ENCODE measurements at regions not wholly inside any gene's neighbourhood (a gene's known extent, or its start where the extent isn't known, plus 50 kb on each side); places are given as distances from the start of the nearest gene placed in this dataset.

DNA sequence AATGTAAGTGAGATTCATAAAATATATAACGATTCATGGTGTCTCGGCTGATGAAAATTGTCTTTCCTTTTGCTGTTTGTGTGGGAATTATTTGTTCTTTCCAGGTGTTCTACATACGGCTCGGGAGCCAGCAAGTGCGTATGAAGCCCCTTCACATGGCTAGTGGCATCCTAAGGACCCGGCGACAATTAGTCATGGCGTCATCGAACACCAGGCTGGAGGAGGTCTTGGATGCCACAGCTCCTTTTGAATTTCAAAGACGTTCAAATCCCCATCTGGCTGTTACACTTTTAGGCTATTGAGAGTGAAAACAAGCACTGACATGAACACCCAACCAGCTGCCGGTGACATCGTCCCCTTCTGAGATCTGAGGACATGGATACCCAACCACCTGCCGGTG lies 397.7 kb upstream of the TNRC6C start:
- Histone ChIP-seq H3K4ac (replicated peaks; ENCODE audit: insufficient read length, low read depth, low read length) (no peak overlapping the region), H2AK5ac (ENCODE audit: low read depth, low read length) (no peak overlapping the region), H2AFZ (ENCODE audit: low read length) (no peak overlapping the region), H4K5ac (ENCODE audit: insufficient read length, low read depth, low read length) (no peak overlapping the region), H3K9me3 (ENCODE audit: insufficient read depth in 2 of 2, low read depth in 1 of 2, low read length in 1 of 2) (no peaks in the 10 kb centered on the region), H3K4me3 (ENCODE audit: extremely low read depth in 1 of 4, insufficient read depth in 2 of 4, low read depth in 3 of 4, low read length in 4 of 4) (no peak overlapping the region), H3K4me1 (replicated peaks in 1 of 4; ENCODE audit: control insufficient read depth in 3 of 4, insufficient read depth in 4 of 4, low read length in 3 of 4) (0 out of 7 replicates have a peak, but pooled peaks cover 0 to 5% (median 0%) of the 10 kb centered on the region in 4 experiments), H3K4me2 (ENCODE audit: insufficient read depth in 1 of 2, low read depth in 2 of 2, low read length in 2 of 2) (no peak overlapping the region), H4K8ac (ENCODE audit: extremely low read depth, insufficient read depth, low read length) (no peak overlapping the region), H3K79me2 (ENCODE audit: control insufficient read depth in 1 of 2, insufficient read depth in 2 of 2, low read length in 2 of 2) (no peaks in the 10 kb centered on the region), H3K23ac (ENCODE audit: insufficient read length) (no peak overlapping the region), H3K27me3 (replicated peaks in 1 of 4; ENCODE audit: control insufficient read depth in 3 of 4, extremely low read depth in 1 of 4, insufficient read depth in 3 of 4, low read length in 3 of 4) (peaks cover 0 to 4% (median 0%) of the 10 kb centered on the region in 4 experiments; a peak in 1 of 7 replicates), H3K79me1 (ENCODE audit: low read depth, low read length) (no peaks in the 10 kb centered on the region), H2BK120ac (replicated peaks; ENCODE audit: low read depth, low read length) (no peak overlapping the region), H3K9ac (replicated peaks in 1 of 4; ENCODE audit: extremely low read depth in 1 of 4, low read depth in 3 of 4, low read length in 3 of 4) (no peak overlapping the region), H3K27ac (ENCODE audit: low read depth, low read length) (no peak overlapping the region), H2BK5ac (ENCODE audit: low read depth, low read length) (no peak overlapping the region), H2BK12ac (ENCODE audit: low read depth, low read length) (no peak overlapping the region), H3K18ac (ENCODE audit: extremely low read depth, low read length) (no peak overlapping the region), H2BK20ac (ENCODE audit: low read length) (no peak overlapping the region), H3K36me3 (ENCODE audit: control insufficient read depth in 2 of 4, insufficient read depth in 4 of 4, low read length in 3 of 4) (no peaks in the 10 kb centered on the region), H2BK15ac (ENCODE audit: low read length) (no peak overlapping the region), H4K91ac (replicated peaks; ENCODE audit: insufficient read length, low read length) (no peak overlapping the region), H3K14ac (ENCODE audit: insufficient read length) (no peak overlapping the region), H4K20me1 (replicated peaks in 1 of 2; ENCODE audit: control insufficient read depth in 1 of 2, insufficient read depth in 2 of 2, low read length in 2 of 2) (no peaks in the 10 kb centered on the region), H3K23me2 (ENCODE audit: low read depth, low read length) (no peaks in the 10 kb centered on the region; the same call in 1 of the 2 replicates), H3K56ac (replicated peaks; ENCODE audit: insufficient read length, low read depth, low read length) (no peak overlapping the region)
- CTCF ChIA-PET (ENCODE audit: partially characterized antibody): no interaction called here
- POLR2A ChIA-PET (ENCODE audit: partially characterized antibody): no interaction called here
- 89% methylated on average over 13 of the region's 13 CpGs; no CpG with 5 or more reads in 1 of the 2 experiments for WGBS, 2 experiments (ENCODE audit: extremely low coverage in 1 of 2, insufficient coverage in 1 of 2, insufficient read length in 1 of 2, insufficient replicate concordance in 2 of 2, low coverage in 1 of 2, low lambda C conversion rate in 2 of 2, missing lambda C conversion rate in 1 of 2)
- FAIRE-seq (no peak), DNase-seq (ENCODE audit: low read depth in 1 of 2, low spot score in 2 of 2) (no peak)
- no peak for TF ChIP-seq TAF1 (IDR thresholded peaks at IDR 0.05; ENCODE audit: low read depth, low read length)
- no peak for TF ChIP-seq SP4 (IDR thresholded peaks at IDR 0.05; ENCODE audit: low read length)
